ENCODE measurements at regions not wholly inside any gene's neighbourhood (a gene's known extent, or its start where the extent isn't known, plus 50 kb on each side); places are given as distances from the start of the nearest gene placed in this dataset.

DNA sequence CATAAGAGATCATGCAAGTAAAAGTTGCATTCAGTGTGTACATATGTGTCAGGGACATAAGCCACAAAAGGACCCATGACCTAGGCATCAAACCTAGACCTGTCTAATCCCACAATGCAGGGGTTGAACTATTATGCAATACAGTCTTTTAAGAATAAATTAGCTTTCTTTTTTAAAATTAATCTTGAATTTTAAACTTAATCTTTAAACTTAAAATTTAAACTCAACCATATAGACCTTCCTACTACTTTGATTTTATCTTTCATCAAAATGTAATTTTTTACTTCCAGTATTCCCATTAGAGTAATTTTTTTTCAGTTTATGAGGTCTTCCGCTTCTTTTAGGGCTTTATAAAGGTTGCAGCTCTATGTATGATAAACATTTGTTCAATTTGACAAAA lies 702.9 kb downstream of the SUCLG1 start:
- DNase-seq, result no peak

- no peak for DNase-seq
These were observed 711.9 kb downstream of the SUCLG1 start for GRCh38 chr2:83747141-83747540.

DNA sequence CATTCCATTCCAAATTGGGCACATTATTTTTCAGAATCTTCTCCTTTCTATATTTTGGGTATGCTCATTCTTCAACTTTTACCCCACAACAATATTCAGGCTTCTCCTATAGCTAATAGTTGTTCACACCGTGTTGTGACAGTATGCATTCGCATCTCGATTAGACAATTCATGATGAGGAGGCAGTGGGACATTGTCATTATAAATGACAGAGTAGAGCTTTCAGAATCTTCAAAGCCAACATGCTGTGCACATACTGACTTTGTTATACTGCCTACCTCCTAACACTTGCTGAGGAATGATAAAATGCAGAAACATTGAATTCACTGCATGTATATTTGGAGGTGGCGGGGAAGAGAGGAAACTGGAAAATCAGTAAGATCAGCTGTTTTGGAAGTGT lies 714.2 kb downstream of the SUCLG1 start:
- DNase-seq, result no peak

DNA sequence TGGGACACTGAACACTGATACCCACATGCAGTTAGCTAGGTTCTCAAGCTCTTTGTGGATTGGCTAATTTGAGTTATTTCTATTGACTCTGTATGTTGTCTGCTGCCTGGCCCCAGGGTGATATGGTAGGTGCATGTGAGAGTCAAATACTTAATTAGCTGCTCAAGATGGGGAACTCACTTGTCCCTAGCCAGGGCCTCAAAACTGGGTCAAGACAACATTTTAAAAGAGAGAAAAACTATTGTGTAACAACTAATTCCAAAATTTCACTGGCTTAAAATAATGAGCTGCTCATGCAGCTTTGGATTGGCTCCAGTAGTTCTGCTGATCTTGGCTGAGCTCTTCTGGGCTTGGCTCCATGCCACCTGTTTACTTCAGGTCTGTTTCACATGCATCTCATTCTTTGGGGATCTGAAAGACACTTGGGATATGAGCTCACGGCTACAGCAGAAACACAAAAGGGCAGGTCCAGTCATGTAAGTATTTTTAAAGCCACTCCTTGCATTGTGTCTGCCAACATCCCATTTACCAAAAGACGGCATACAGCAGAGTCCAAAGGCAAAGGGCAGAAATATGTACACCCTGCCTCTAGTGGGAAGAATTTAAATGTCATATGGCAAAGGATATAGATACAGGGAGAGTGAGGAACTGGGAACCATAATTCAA lies 716.8 kb downstream of the SUCLG1 start:
- DNase-seq, result peak; percentile 30

- DNase-seq, result no peak
These were observed 728.9 kb downstream of the SUCLG1 start for GRCh38 chr2:83730223-83730622.

- peak; percentile 11 for DNase-seq
These were observed 733.3 kb downstream of the SUCLG1 start for GRCh38 chr2:83725735-83726134.

GRCh38 chr2:83705146-83705545 lies 753.9 kb downstream of the SUCLG1 start:
- no peak for DNase-seq

DNA sequence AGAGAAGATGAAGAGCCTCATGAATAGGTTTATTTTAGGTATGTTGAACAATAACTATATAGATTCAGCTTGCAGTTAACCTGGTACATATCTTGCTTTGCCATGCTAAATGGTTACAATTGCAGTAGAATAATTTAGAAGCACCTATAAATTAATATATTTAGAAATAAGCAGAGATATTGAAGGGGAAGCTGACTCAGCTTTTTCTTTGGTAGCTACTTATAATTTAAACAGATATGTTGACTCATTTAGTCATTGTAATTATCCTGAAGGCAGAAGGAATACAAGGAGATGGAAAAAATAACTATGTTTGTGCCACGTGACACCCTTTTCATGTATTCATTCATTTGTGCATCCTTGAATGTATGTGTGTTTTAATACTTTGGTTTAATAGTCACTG lies 755.5 kb downstream of the SUCLG1 start:
- DNase-seq, result no peak

GRCh38 chr2:83696838-83697237 lies 762.2 kb downstream of the SUCLG1 start:
- no peak for DNase-seq

- DNase-seq, result no peak
These were observed 763.5 kb downstream of the SUCLG1 start for GRCh38 chr2:83695530-83695929.

DNA sequence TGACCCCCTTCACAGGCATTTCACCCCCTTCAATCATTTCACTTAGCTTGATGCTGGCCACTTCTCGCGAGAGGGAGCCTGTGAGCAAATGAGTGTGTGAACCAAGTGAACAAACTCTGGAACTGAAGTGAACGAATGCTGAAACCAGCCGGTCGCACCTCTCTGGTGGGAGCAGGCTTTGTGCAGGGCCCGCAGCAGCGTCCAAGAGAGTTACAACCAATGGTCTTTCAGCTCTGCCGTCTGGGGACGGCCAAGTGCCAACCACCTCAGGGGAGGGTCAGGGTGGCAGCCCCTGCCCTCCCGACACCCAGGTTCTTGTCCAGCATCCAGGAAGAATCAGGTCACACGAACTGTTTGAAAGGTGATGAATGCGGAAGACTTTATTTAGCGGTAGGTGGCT lies 764.0 kb downstream of the SUCLG1 start:
- DNase-seq, result no peak

DNA sequence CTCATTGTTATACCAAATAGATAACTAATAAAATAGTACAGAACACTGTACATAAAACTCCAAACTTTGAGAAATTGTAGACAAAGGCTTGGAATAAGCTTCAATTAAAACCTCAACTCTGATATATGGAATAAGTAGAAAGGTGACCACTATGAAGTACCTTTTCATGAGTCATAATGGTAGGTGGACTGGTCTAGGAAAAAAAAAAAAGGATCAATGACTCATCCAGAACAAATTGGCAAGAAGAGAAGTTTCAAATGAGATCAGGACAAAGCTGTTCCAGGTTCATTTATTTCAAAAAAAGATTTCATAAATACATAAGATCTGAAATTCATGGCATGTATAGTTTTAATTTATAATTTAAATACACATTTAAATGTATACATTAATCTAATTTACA lies 769.7 kb downstream of the SUCLG1 start:
- no peak for DNase-seq

- no peak for DNase-seq
These were observed 772.2 kb downstream of the SUCLG1 start for GRCh38 chr2:83686863-83687262.

DNA sequence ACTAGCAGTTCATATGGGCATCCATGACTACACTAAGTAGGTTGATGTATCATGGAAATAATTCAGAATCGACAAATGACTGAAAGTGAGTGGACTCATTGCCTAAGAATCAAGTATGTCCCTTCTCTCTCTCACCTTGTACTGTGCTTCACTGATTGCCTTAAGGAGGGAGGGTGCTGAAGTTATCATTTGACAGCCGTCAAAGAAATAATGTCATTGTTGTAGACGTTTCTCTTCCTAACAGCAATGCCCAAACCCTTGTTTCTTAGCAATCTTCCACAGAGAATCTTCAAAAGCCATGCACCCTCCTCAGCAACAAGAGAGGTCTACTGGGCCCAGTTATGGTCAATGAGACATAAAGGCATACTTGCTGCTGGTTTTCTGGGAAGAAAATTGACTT lies 785.0 kb downstream of the SUCLG1 start:
- DNase-seq, result no peak

- DNase-seq, result peak; percentile 79
These were observed 793.2 kb downstream of the SUCLG1 start for GRCh38 chr2:83665894-83666293.

DNA sequence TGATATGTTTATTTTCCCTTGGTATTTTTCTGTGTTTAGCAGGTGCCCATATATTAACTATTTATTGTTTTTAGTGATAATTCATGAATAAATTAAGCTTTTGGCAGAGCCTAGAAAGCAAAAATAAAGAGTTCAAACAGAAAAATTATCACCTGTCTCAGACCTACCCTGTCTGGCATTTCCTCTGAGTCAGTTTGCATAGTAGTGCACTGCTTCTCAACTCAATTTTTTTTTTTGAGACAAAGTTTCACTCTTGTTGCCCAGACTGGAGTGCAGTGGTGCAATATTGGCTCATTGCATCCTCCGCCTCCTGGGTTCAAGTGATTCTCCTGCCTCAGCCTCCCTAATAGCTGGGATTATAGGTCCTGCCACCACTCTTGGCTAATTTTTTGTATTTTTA lies 793.9 kb downstream of the SUCLG1 start:
- no peak for DNase-seq

DNA sequence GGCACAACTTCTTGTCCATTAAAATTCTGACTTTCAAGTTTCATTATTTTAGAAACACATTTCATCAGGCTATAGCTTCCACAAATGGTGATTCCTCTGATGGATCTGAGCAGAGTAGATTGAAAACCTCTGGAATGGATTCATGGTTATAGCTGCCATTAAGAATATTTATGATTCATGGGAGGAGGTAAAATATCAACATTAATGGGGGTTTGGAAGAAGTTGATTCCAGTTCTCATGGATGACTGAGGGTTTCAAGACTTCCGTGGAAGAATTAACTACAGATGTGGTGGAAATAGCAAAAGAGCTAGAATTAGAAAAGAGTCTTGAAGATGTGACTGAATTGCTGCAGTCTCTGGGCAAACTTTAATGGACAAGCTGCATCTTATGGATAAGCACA lies 797.4 kb downstream of the SUCLG1 start:
- DNase-seq, result no peak

GRCh38 chr2:83654091-83654611 lies 804.9 kb downstream of the SUCLG1 start:
- no peak for DNase-seq

- peak; percentile 47 for DNase-seq
These were observed 808.2 kb downstream of the SUCLG1 start for GRCh38 chr2:83650898-83651297.

DNA sequence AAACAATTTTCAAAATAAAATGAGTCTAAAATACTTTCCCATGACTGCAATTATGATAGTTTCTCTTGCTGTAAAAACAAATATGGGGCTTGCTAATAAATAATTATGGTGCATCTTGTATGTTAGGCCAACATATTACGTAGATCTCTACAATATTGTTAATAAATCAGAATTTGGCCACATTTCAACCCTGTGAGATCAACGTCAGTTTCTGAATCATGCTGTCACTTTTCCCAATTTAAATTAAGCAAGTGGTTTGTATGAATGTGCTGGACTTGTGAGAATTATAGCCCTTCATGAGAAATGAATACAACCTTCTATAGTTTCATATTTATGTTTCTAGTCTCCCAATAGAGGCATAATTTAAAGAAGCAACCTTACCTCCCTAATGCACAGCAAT lies 808.9 kb downstream of the SUCLG1 start:
- no peak for DNase-seq

GRCh38 chr2:83640506-83640905 lies 818.6 kb downstream of the SUCLG1 start:
- no peak for DNase-seq

DNA sequence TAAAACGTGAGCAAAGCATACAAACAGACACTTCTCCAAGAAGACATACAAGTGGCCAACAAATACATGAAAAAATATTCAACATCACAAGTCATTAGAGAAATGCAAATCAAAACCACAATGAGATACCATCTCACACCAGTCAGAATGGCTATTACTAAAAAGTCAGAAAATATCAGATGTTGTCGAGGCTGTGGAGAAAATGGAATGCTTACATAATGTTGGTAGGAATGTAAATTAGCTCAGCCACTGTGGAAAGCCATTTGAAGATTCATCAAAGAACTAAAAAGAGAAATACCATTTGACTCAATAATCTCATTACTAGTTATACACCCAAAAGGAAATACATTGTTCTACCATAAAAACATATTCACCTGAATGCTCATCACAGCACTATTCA lies 825.7 kb downstream of the SUCLG1 start:
- DNase-seq, result no peak

- DNase-seq, result no peak
These were observed 828.7 kb downstream of the SUCLG1 start for GRCh38 chr2:83630351-83630750.

DNA sequence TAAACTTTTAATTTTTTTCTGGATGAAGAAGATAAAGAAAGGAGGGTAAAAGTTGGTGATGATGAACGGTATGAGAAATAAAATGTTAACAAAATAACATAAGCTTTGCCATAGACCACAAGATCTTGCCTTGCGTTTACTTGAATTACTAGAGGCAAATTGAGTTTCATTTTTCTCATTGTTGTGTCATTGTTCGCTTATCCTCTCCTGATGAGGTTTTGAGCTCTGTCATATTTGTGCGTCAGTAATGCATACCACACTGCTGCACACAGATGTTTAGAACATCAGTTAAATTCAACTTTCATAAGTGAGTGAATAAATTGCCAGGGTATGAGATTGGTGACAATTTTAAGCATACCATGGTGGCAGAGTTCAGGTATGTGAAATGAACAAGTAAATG lies 843.6 kb downstream of the SUCLG1 start:
- no peak for DNase-seq

GRCh38 chr2:83613178-83613577 lies 845.9 kb downstream of the SUCLG1 start:
- DNase-seq, result no peak
